GM23338 (cell line): ENCODE measurements at regions not wholly inside any gene's neighbourhood (a gene's known extent, or its start where the extent isn't known, plus 50 kb on each side); places are given as distances from the start of the nearest gene placed in this dataset.

Experiments
- EZH2 ChIP-seq: fragments of 200-600 bp; sonication (generic); IDR thresholded peaks from one replicate; pipeline ENCODE4 v1.8.0; 2017; ENCODE audit warnings: antibody characterized with exemption, mild to moderate bottlenecking, low read depth; ENCODE audit not compliant: unreplicated experiment
- REST ChIP-seq: IDR thresholded peaks from one replicate; pipeline ENCODE4 v1.6.1; 2018; ENCODE audit warnings: antibody characterized with exemption; ENCODE audit not compliant: unreplicated experiment

GRCh38 chr11:122383186-122383585 lies 267.2 kb upstream of the BLID start:
- no peak for TF ChIP-seq EZH2
- no peak for TF ChIP-seq REST
